Fibroblast of villous mesenchyme (primary cell): ENCODE measurements at regions not wholly inside any gene's neighbourhood (a gene's known extent, or its start where the extent isn't known, plus 50 kb on each side); places are given as distances from the start of the nearest gene placed in this dataset.

ENCODE experiments used
- DNase-seq: peaks from one replicate; pipeline ENCODE4 v3.0.0-alpha.2; 2010; ENCODE audit warnings: low read depth
- H3K4me3 ChIP-seq: 2 replicates; pipeline ENCODE4 v1.5.1; 2011; ENCODE audit warnings: low read depth, mild to moderate bottlenecking, low read length
- TF ChIP-seq, protein P1 (sequence below): IDR thresholded peaks from 2 replicates; pipeline ENCODE4 v1.5.1; 2012; ENCODE audit warnings: low read depth, mild to moderate bottlenecking, low read length; ENCODE audit not compliant: insufficient read depth

GRCh38 chr10:42950606-42951485 is 126.0 kb upstream of the RET start:
- no peak for DNase-seq
- TF ChIP-seq, protein P1, sequence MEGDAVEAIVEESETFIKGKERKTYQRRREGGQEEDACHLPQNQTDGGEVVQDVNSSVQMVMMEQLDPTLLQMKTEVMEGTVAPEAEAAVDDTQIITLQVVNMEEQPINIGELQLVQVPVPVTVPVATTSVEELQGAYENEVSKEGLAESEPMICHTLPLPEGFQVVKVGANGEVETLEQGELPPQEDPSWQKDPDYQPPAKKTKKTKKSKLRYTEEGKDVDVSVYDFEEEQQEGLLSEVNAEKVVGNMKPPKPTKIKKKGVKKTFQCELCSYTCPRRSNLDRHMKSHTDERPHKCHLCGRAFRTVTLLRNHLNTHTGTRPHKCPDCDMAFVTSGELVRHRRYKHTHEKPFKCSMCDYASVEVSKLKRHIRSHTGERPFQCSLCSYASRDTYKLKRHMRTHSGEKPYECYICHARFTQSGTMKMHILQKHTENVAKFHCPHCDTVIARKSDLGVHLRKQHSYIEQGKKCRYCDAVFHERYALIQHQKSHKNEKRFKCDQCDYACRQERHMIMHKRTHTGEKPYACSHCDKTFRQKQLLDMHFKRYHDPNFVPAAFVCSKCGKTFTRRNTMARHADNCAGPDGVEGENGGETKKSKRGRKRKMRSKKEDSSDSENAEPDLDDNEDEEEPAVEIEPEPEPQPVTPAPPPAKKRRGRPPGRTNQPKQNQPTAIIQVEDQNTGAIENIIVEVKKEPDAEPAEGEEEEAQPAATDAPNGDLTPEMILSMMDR: no peak

GRCh38 chr10:42951486-42952251 is 125.2 kb upstream of the RET start:
- no peak for DNase-seq
- TF ChIP-seq, protein P1: peak; percentile 1
- H3K4me3 ChIP-seq: no peak overlapping the region

More at GRCh38 chr10:42950606-42951485, 126.0 kb upstream of the RET start:
- no peak overlapping the region for H3K4me3 ChIP-seq

DNA sequence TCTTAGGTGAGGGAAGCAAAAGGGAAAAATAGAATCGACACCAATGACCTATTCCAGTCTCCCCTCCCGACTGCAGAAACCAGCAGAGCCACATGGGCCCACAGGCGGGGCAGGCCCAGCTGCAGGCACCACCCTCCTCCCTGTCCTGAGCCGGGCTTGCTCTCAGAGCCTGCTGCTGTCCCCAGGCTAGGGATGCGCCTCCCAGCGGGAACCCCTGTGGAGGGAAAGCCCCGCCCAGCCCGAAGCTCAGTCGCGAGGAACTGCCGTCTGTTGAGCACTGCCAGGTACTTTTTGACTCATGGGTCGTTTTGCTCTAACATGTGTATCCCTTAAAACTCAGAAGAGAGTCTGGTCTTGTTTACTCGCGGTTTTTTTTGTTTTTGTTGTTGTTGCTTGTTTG is 124.5 kb upstream of the RET start:
- TF ChIP-seq, protein P1: no peak
- DNase-seq: peak; percentile 8
- no peak overlapping the region for H3K4me3 ChIP-seq

GRCh38 chr10:42952931-42953683 is 123.8 kb upstream of the RET start:
- no peak for DNase-seq
- TF ChIP-seq, protein P1: no peak
- no peak overlapping the region for H3K4me3 ChIP-seq

DNA sequence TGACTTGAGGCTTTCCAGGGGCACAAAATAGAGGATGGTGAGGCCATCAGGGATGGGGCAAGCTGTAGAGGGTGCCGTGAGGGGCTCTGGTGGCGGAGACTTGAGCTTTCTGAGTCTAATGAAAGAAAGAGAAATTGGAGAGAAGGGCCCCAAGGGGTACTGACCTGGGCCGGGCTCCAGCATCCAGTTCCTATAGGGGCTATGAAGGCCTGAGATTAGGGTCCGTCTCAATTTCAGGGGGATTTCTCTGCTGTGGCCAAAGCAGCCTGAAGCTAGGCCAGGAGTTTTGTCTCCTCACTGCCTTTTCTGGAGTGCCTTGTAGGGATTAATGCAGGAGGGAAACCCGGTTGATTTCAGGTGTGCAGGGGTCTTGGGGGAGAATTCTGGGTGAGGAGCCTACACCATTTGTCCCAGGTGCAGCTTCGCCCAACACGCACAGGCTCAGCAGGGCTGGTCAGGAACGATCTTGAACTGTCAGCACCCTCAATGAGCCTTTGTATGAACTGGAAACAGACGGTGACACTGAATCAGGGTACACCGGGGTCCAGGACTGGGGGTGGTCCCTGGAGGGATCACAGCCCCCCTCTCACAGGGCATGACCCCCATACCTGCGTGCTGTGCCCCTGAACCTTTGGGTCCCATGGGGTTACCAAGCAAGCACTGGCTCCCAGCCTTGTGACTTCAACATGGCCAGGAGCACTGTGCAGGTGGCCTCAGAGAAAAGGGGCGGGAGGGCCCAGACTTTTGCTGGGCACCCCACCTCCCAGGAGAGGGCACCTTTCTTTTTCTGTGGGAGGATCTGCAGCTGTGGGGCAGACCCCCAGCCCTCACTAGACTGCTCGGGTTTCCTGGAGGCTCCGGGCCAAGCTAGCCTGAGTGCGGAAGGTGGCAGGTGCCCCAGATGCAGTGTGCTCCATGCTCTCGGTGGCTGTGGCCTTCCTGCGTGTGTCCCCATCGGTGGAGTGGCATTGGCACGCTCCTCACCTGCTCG is 122.9 kb upstream of the RET start:
- H3K4me3 ChIP-seq: no peak overlapping the region
- DNase-seq: no peak
- TF ChIP-seq, protein P1: no peak
